Spleen (tissue), 11 donors: ENCODE measurements at regions not wholly inside any gene's neighbourhood (a gene's known extent, or its start where the extent isn't known, plus 50 kb on each side); places are given as distances from the start of the nearest gene placed in this dataset.
A peak's percentile ranks its signal among the peaks of the same experiment; 100 is the strongest.

Source experiments
- DNase-seq: peaks from one replicate; pipeline ENCODE4 v3.0.0-alpha.2; 2020
- H3K27ac ChIP-seq, 8 donors: fragments of 200-600 bp; sonication (generic) in 7 of 8; 1 replicate in 4 of 8; 2 replicates in 4 of 8; pipeline versions ENCODE4 v1.5.0 to v1.8.0; 2016 to 2021; ENCODE audit warnings: inconsistent platforms in 4 of 8, mild to moderate bottlenecking in 4 of 8, moderate library complexity in 1 of 8
- H3K27me3 ChIP-seq, 7 donors: fragments of 200-600 bp; sonication (generic) in 6 of 7; replicated peaks in 1 of 7; 1 replicate in 4 of 7; 2 replicates in 3 of 7; pipeline versions ENCODE4 v1.5.0 to v1.8.0; 2016 to 2021; ENCODE audit warnings: inconsistent platforms in 3 of 7, mild to moderate bottlenecking in 1 of 7
- H3K36me3 ChIP-seq, 6 donors: fragments of 200-600 bp; sonication (generic) in 5 of 6; 1 replicate in 4 of 6; 2 replicates in 2 of 6; pipeline versions ENCODE4 v1.5.0 to v1.8.0; 2016 to 2021; ENCODE audit warnings: inconsistent platforms in 2 of 6
- H3K4me1 ChIP-seq, 6 donors: fragments of 200-600 bp; sonication (generic) in 5 of 6; 1 replicate in 3 of 6; 2 replicates in 3 of 6; pipeline versions ENCODE4 v1.5.0 to v1.8.0; 2016 to 2021; ENCODE audit warnings: inconsistent platforms in 3 of 6
- H3K4me3 ChIP-seq, 8 donors: fragments of 200-600 bp; sonication (generic) in 7 of 8; 1 replicate in 4 of 8; 2 replicates in 4 of 8; pipeline versions ENCODE4 v1.5.0 to v1.8.0; 2016 to 2021; ENCODE audit warnings: inconsistent platforms in 4 of 8, mild to moderate bottlenecking in 4 of 8, moderate library complexity in 2 of 8
- H3K9me3 ChIP-seq, 8 donors: fragments of 200-600 bp; sonication (generic) in 7 of 8; 1 replicate in 4 of 8; 2 replicates in 4 of 8; pipeline versions ENCODE4 v1.5.0 to v1.8.0; 2016 to 2021; ENCODE audit warnings: inconsistent platforms in 4 of 8
- CTCF ChIP-seq, 11 experiments: fragments of 200-600 bp in 7 of 11; fragments of 450-650 bp in 4 of 11; sonication (generic) in 4 of 11; IDR thresholded peaks in 8 of 11; conservative IDR thresholded peaks in 3 of 11; 1 replicate in 7 of 11; 2 replicates in 4 of 11; pipeline versions ENCODE4 v1.4.0 to v1.8.0; 2016 to 2021; ENCODE audit warnings: antibody characterized with exemption in 11 of 11, inconsistent platforms in 4 of 11, mild to moderate bottlenecking in 1 of 11
- POLR2A ChIP-seq, 3 donors: fragments of 450-650 bp; IDR thresholded peaks; one replicate each; pipeline ENCODE4 v1.5.1; 2017; ENCODE audit warnings: antibody characterized with exemption in 3 of 3, mild to moderate bottlenecking in 1 of 3
- POLR2AphosphoS5 ChIP-seq, 3 donors: sonication (generic); formaldehyde crosslinking; IDR thresholded peaks; one replicate each; pipeline ENCODE4 v1.5.1; 2017; ENCODE audit warnings: antibody characterized with exemption in 3 of 3
- WGBS, 5 donors: extraction: QIAGEN DNeasy Blood & Tissue Kit in 3 of 5; methylation state at CpG; one replicate each; pipeline versions ENCODE4 v1.1.5 to v1.1.7; 2013 to 2018; 5-methylcytosine and 5-hydroxymethylcytosine counted together
- intact Hi-C: fragments of 100-400 bp; cut with DNase I; formaldehyde crosslinking; loops from one replicate; pipeline ENCODE4 v1.15.0; 2023; ENCODE audit warnings: low total_unique reads
- donor health status: healthy with polysubstance abuse.
- donor health status: DM: no; HTN: no; CAD: no; lungs with moderate emphysema.
- donor health status: DM: no; HTN: no; CAD: no.
- donor health status: Bipolar disorder and iron deficiency.
- donor health status: healthy.
- donor health status: DM: no; HTN: no; CAD: no.
- donor health status: DM: yes; HTN: yes; CAD: no.

- DNase-seq = no peak
- 79 to 85% (median 84%) methylated on average over 27 to 36 of the region's 36 CpGs for WGBS, 5 donors
- Histone ChIP-seq H3K9me3 (no peaks in the 10 kb centered on the region), H3K27ac (no peak overlapping the region), H3K4me1 (peaks cover 0 to 13% (median 0%) of the 10 kb centered on the region in 6 donors), H3K27me3 (no peaks in the 10 kb centered on the region), H3K36me3 (no peaks in the 10 kb centered on the region), H3K4me3 (no peak overlapping the region)
- intact Hi-C loops = no loop called here
- TF ChIP-seq POLR2AphosphoS5 (IDR thresholded peaks at IDR 0.05) (no peak), CTCF (IDR thresholded peaks at IDR 0.05 in 8 of 11, conservative IDR thresholded peaks at IDR 0.05 in 3 of 11) (no peak), POLR2A (IDR thresholded peaks at IDR 0.05) (no peak)
Measured at GRCh38 chr14:104421892-104422828, 157.4 kb upstream of the C14orf180 start.

- Histone ChIP-seq H3K9me3 (no peaks in the 10 kb centered on the region), H3K4me3 (no peak overlapping the region), H3K4me1 (peaks cover 0 to 13% (median 0%) of the 10 kb centered on the region in 6 donors), H3K27me3 (no peaks in the 10 kb centered on the region), H3K36me3 (no peaks in the 10 kb centered on the region), H3K27ac (no peak overlapping the region)
- WGBS, 5 donors = 80 to 90% (median 83%) methylated on average over 21 to 29 of the region's 29 CpGs
- intact Hi-C loops = no loop called here
- no peak for DNase-seq
- TF ChIP-seq POLR2A (IDR thresholded peaks at IDR 0.05) (no peak), CTCF (IDR thresholded peaks at IDR 0.05 in 8 of 11, conservative IDR thresholded peaks at IDR 0.05 in 3 of 11) (no peak), POLR2AphosphoS5 (IDR thresholded peaks at IDR 0.05) (no peak)
Measured at GRCh38 chr14:104422837-104423681, 156.5 kb upstream of the C14orf180 start.

- H3K36me3 ChIP-seq = no peaks in the 10 kb centered on the region
- H3K27ac ChIP-seq = peak overlapping the region in 1 of 8 donors; percentile 9
- no peak overlapping the region for H3K4me3 ChIP-seq
- DNase-seq = no peak
- WGBS, 5 donors = 74 to 94% (median 85%) methylated on average over 15 to 17 of the region's 17 CpGs
- TF ChIP-seq CTCF (IDR thresholded peaks at IDR 0.05 in 8 of 11, conservative IDR thresholded peaks at IDR 0.05 in 3 of 11) = no peak
- H3K4me1 ChIP-seq = peaks cover 0 to 13% (median 0%) of the 10 kb centered on the region in 6 donors
- H3K27me3 ChIP-seq = no peaks in the 10 kb centered on the region
- intact Hi-C loops = no loop called here
- no peaks in the 10 kb centered on the region for H3K9me3 ChIP-seq
Measured at GRCh38 chr14:104423701-104424405, 155.7 kb upstream of the C14orf180 start.
